ENCODE measurements at regions not wholly inside any gene's neighbourhood (a gene's known extent, or its start where the extent isn't known, plus 50 kb on each side); places are given as distances from the start of the nearest gene placed in this dataset.

GRCh38 chr15:81843226-81843625 is 202.6 kb downstream of the MEX3B start:
- no peaks in the 10 kb centered on the region for H3K4me1 Mint-ChIP-seq
- H3K4me2 ChIP-seq = no peak overlapping the region
- no peak overlapping the region for H3K27ac ChIP-seq (ENCODE audit: low read depth)
- H3K36me3 Mint-ChIP-seq (ENCODE audit: low read depth) = no peaks in the 10 kb centered on the region
- no peak overlapping the region for H3K4me3 Mint-ChIP-seq
- H3K36me3 ChIP-seq (ENCODE audit: insufficient read depth) = no peaks in the 10 kb centered on the region
- DNase-seq (ENCODE audit: low spot score) = no peak
- no peak for TF ChIP-seq NANOG (IDR thresholded peaks at IDR 0.05; ENCODE audit: borderline replicate concordance)
- TF ChIP-seq CTCF (conservative IDR thresholded peaks at IDR 0.05; ENCODE audit: low read depth in 2 of 2) = no peak
- TF ChIP-seq ZNF114 (CRISPR knock-in tag; IDR thresholded peaks at IDR 0.05) = no peak
- no peak for TF ChIP-seq EZH2phosphoT487 (IDR thresholded peaks at IDR 0.05; ENCODE audit: unreplicated experiment)
- TF ChIP-seq STAT1 (IDR thresholded peaks at IDR 0.05; ENCODE audit: unreplicated experiment) = no peak
- no peak for TF ChIP-seq ZNF462 (CRISPR knock-in tag; IDR thresholded peaks at IDR 0.05)
- no peaks in the 10 kb centered on the region for H3K9me3 Mint-ChIP-seq
- no peak overlapping the region for H3K27ac Mint-ChIP-seq
- H2AFZ ChIP-seq = no peak overlapping the region
- no peak overlapping the region for H3K4me3 ChIP-seq
- H3F3A ChIP-seq (replicated peaks; ENCODE audit: low read depth) = no peaks in the 10 kb centered on the region
- no peaks in the 10 kb centered on the region for H3K4me1 ChIP-seq (ENCODE audit: insufficient read depth)
- no peaks in the 10 kb centered on the region for H3K27me3 Mint-ChIP-seq (ENCODE audit: insufficient read depth, low read depth, poor library complexity)
- no peak for ATAC-seq
- H3K9me2 ChIP-seq (ENCODE audit: insufficient read depth) = no peaks in the 10 kb centered on the region
- no peaks in the 10 kb centered on the region; the same call in 1 of the 2 replicates for H4K20me1 ChIP-seq (replicated peaks; ENCODE audit: insufficient read depth)
- H3K27me3 ChIP-seq (ENCODE audit: insufficient read depth) = no peaks in the 10 kb centered on the region
- peaks cover 4% of the 10 kb centered on the region; the same call in 1 of the 2 replicates for H3K79me2 ChIP-seq (replicated peaks; ENCODE audit: insufficient read depth)

Data from GM23338 (cell line).